ENCODE measurements at regions not wholly inside any gene's neighbourhood (a gene's known extent, or its start where the extent isn't known, plus 50 kb on each side); places are given as distances from the start of the nearest gene placed in this dataset.

DNA sequence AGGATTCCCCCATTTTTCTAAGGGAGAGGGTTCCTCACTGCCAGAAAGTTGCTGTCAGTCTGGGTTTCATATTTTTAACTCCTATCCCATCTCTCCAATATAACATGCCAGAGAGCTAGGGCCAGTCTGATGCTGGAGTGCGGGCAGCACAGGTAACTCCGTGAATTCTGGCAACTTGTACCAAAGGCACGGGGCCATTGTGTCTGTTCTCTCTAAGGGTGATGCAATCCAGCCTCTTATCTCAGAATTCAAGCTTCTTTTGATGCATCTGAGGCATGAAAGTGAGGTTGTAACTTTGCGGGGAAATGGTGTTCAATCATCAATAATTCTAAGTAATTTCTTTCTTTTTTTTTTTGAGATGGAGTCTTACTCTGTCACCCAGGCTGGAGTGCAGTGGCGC lies 1074.4 kb downstream of the TYW1 start:
- TF ChIP-seq, protein P1, sequence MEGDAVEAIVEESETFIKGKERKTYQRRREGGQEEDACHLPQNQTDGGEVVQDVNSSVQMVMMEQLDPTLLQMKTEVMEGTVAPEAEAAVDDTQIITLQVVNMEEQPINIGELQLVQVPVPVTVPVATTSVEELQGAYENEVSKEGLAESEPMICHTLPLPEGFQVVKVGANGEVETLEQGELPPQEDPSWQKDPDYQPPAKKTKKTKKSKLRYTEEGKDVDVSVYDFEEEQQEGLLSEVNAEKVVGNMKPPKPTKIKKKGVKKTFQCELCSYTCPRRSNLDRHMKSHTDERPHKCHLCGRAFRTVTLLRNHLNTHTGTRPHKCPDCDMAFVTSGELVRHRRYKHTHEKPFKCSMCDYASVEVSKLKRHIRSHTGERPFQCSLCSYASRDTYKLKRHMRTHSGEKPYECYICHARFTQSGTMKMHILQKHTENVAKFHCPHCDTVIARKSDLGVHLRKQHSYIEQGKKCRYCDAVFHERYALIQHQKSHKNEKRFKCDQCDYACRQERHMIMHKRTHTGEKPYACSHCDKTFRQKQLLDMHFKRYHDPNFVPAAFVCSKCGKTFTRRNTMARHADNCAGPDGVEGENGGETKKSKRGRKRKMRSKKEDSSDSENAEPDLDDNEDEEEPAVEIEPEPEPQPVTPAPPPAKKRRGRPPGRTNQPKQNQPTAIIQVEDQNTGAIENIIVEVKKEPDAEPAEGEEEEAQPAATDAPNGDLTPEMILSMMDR (IDR thresholded peaks at IDR 0.05), result no peak
- no peak for TF ChIP-seq POLR2A (IDR thresholded peaks at IDR 0.05)
